ENCODE measurements at regions not wholly inside any gene's neighbourhood (a gene's known extent, or its start where the extent isn't known, plus 50 kb on each side); places are given as distances from the start of the nearest gene placed in this dataset.
"Not testable (repeated sequence)": the region's sequence is repeated elsewhere in the genome, so short reads cannot be mapped to it uniquely, and the experiment has no call there.

GRCh38 chr3:135412475-135412874 is 553.1 kb upstream of the PPP2R3A start:
- no peak for DNase-seq

GRCh38 chr3:135416182-135416581 is 549.3 kb upstream of the PPP2R3A start:
- DNase-seq = no peak

GRCh38 chr3:135419155-135419554 is 546.4 kb upstream of the PPP2R3A start:
- DNase-seq = no peak

- DNase-seq = no peak
These were observed 539.0 kb upstream of the PPP2R3A start for GRCh38 chr3:135426508-135426907.

GRCh38 chr3:135432402-135432801 is 533.1 kb upstream of the PPP2R3A start:
- DNase-seq = no peak

GRCh38 chr3:135438889-135439597 is 526.5 kb upstream of the PPP2R3A start:
- not testable (repeated sequence) for DNase-seq

- not testable (repeated sequence) for DNase-seq
These were observed 525.9 kb upstream of the PPP2R3A start for GRCh38 chr3:135439632-135440031.

GRCh38 chr3:135440233-135440632 is 525.3 kb upstream of the PPP2R3A start:
- DNase-seq = no peak

- no peak for DNase-seq
These were observed 524.8 kb upstream of the PPP2R3A start for GRCh38 chr3:135440746-135441145.

- no peak for DNase-seq
These were observed 521.5 kb upstream of the PPP2R3A start for GRCh38 chr3:135444058-135444457.

- no peak for DNase-seq
These were observed 518.0 kb upstream of the PPP2R3A start for GRCh38 chr3:135447483-135447882.

GRCh38 chr3:135448520-135448919 is 517.0 kb upstream of the PPP2R3A start:
- peak; percentile 66 for DNase-seq

- no peak for DNase-seq
These were observed 516.5 kb upstream of the PPP2R3A start for GRCh38 chr3:135449046-135449445.

GRCh38 chr3:135451037-135451785 is 514.3 kb upstream of the PPP2R3A start:
- DNase-seq = peak; percentile 18

GRCh38 chr3:135452881-135453280 is 512.6 kb upstream of the PPP2R3A start:
- DNase-seq = no peak

- DNase-seq = no peak
These were observed 512.2 kb upstream of the PPP2R3A start for GRCh38 chr3:135453326-135453725.

GRCh38 chr3:135454890-135455289 is 510.6 kb upstream of the PPP2R3A start:
- DNase-seq = no peak

- DNase-seq = no peak
These were observed 509.3 kb upstream of the PPP2R3A start for GRCh38 chr3:135456108-135456790.

- DNase-seq = no peak
These were observed 506.8 kb upstream of the PPP2R3A start for GRCh38 chr3:135458541-135459322.

GRCh38 chr3:135460273-135460672 is 505.3 kb upstream of the PPP2R3A start:
- DNase-seq = no peak

GRCh38 chr3:135471911-135472310 is 493.6 kb upstream of the PPP2R3A start:
- no peak for DNase-seq

- no peak for DNase-seq
These were observed 492.1 kb upstream of the PPP2R3A start for GRCh38 chr3:135473449-135473848.

GRCh38 chr3:135487261-135487660 is 478.3 kb upstream of the PPP2R3A start:
- no peak for DNase-seq

Measured in MV-4-11 (cell line).